GM18520 (cell line): ENCODE measurements at regions not wholly inside any gene's neighbourhood (a gene's known extent, or its start where the extent isn't known, plus 50 kb on each side); places are given as distances from the start of the nearest gene placed in this dataset.

ENCODE experiments used
- ATAC-seq: cut with Tn5 transposase; IDR thresholded peaks from one replicate; pipeline ENCODE4 v1.9.1; 2021; ENCODE audit not compliant: unreplicated experiment

GRCh38 chr1:87760654-87761053, 432.0 kb downstream of the LMO4 start:
- no peak for ATAC-seq

DNA sequence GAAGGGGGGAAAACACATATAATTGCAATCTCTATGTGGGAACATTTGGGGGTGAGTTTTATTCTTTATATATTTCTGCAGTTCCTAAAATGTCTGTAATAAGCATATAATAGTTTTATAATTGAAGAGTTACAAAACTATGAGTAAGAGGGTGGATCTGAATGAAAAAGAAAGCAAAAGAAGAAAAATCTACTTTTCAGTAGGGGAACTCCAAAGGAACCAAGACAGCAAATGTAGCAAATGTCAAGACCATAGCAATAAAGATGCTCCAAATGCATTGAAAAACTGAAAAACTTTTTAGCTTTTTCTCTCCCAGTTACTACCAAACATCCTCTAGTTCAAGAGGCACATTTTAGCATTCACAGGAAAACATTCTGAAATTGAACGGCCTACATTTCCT, 434.8 kb downstream of the LMO4 start:
- ATAC-seq, result no peak

- no peak for ATAC-seq
Measured at GRCh38 chr1:87765057-87765680, 436.5 kb downstream of the LMO4 start.

GRCh38 chr1:87765681-87766070, 437.0 kb downstream of the LMO4 start:
- no peak for ATAC-seq

- ATAC-seq, result no peak
Measured at GRCh38 chr1:87766737-87767136, 438.1 kb downstream of the LMO4 start.

- ATAC-seq, result no peak
Measured at GRCh38 chr1:87778896-87779295, 450.2 kb downstream of the LMO4 start.

DNA sequence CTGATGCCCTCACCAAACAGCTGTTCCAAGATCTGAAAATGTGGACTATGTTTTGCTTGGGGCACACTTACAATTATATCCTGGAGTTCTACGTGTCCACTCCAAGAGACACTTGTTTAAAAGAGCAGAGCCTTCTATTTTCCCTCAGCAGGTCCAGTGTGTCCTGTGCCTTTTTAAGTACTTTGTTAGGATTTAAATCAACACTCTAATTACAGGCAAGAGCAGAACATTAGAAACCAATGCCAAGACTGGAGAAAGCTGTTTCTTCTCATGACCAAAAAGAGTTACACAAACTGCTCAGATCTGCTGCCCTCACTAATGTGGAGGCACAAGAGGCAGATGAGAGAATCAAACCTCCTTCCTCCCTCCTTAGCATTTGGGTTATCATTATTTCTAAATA, 452.9 kb downstream of the LMO4 start:
- no peak for ATAC-seq

GRCh38 chr1:87783315-87783714, 454.6 kb downstream of the LMO4 start:
- no peak for ATAC-seq

GRCh38 chr1:87785386-87785785, 456.7 kb downstream of the LMO4 start:
- ATAC-seq, result no peak

- ATAC-seq, result no peak
Measured at GRCh38 chr1:87786229-87786628, 457.5 kb downstream of the LMO4 start.

DNA sequence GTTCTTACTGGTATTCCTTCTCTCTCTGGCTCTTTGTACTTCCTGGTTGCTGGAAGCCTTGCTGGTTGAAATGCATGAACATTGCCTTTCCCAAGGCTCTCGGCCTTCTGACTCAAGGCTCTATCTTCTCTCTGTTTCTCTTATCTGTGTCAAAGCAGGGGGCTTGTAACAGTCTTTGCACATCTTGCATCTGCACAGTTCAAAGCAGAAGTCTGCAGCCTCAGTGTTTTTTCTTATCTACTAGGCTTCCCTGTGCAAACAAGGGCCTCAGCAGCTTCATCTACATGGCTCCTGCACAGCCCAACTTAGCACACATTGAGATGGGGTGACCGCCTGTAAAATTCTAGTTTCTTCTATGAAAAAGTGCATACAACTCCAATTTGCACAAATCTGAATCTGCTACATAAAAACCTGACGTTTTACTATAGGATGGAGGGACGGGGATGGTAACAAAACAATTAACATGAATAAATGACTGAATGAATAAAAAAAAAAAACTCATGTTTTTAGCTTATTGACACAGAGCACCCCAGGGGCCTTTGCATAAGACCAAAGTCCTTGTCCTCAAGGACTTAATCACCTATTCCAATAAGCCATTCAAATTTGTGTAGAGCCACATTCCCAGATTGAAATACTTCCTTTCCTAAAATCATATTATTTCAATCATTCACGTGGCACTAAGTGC, 458.3 kb downstream of the LMO4 start:
- no peak for ATAC-seq

DNA sequence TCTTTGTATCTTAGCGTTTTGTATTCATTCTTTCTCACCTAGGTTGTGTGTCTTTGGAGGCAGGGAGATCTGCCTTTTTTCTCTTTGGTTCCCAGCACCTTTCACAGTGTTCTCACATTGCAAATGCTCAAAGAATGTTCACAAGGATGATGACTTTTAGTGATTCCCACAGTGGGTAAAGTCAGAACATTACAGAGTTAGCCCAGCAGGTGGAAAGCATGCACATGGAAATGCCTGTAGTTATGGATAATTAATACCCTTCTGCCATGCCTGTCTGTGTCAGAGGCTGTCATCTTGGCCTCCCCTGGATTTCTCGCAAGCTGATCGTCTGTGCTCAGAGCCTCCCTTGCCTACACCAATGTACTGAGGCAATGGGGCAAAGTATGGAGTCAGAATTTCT, 458.9 kb downstream of the LMO4 start:
- no peak for ATAC-seq

GRCh38 chr1:87790756-87791155, 462.1 kb downstream of the LMO4 start:
- no peak for ATAC-seq

DNA sequence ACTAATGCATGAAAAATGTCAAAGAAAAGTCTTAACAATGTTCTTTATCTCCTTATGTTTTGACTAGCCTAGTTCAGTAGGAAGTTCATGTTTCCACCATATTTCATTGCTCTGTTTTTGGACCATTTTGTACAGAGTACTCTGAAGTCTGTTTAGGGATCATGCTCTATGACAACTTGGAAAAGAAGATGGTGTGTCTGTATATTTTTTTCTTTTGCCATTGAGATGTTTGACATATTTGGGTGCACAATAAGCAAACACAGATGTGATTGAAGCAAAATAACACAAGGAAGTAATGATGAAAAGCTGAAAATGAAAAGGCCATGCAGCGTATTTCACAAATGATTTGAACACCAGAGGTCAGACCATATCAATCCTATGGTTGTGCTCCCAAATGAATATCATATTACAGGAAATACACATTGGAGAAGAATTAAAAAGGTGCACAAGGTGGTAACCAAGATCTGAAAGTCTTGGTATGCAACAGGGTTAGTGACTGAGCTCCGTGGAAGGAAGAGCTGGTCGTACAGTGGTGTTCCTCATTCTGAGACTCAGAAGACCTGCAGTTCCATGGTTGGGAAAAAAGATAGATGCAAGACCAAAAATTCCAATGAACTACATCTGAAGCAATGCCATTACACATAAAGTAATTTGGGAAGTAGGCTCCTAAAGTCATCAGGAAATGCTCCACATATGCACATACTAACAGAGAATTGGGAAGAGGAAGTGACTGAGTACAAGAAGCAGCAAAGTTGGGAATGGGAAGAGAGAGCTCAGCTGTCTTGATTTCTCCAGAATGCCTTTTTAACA, 463.5 kb downstream of the LMO4 start:
- ATAC-seq, result no peak

DNA sequence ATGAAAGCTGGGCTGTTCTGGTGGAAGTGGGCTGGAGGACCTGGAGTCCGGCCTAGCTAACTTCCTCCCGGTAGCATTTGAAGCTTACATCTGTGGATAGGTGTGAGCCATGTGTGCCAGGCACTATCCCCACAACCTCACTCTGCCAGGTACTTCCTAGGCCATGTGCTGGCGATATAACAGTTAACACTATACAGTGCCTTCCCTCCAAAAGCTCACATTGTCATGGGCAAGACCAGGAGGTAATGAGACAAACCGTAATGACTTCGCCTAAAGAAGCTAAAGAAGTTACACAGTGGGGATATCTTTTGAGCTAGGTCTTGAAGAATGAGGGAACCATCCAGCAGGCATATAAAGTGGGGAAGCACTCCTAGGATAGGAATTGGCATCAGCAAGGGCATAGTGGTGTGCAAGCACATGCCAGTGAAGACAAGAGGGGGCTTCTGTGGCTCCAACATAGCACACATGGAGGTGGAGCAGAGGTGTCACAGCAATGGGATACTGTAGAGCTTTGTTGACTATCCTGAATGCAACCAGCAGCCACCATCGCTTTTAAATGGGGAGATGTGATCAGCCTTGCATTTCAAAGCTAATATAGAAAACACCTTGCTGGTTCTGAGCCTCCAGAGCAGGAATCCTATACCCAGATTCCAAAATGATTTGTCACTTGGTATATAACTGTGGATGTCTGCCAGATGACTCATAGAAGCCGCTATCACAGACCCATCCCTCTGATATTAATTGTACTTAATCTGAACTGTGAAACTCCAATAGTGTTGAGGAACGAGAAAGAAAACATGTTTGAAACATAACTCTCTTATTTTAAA, 466.3 kb downstream of the LMO4 start:
- ATAC-seq, result no peak

DNA sequence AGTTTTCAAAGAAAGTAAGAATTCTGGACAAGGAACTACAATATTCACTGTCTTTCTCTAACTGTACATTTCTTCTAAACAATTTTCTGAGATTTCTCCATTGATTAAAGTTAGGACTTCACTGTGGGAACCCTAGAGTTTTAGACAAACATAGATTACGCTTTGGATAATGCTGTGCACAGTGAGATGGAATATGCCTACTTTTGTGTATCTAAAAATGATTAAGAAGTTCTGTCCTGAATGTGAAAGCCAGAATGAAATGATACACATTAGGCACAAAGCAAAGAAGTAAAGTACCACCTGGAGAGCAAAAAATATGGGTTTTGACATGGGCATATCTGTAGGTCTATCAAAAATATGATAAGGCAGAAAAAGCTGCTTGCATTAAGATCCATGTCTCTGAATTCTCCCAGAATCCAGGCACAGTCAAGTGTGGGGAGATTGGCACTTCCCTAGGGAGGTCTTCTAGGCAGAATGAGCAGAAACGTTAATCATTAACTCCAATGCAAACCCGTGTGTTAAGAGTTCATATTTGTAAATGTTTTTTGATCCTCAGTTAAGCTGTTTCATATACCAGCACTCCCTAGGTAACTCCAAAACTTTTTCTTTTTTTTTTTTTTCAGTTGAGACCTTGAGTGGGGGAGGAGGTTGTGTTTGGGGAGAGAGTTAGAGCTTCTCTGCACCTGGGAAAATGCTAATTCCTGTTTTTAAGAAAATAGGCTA, 467.1 kb downstream of the LMO4 start:
- no peak for ATAC-seq

- ATAC-seq, result no peak
Measured at GRCh38 chr1:87796471-87796901, 467.8 kb downstream of the LMO4 start.

- no peak for ATAC-seq
Measured at GRCh38 chr1:87799451-87799850, 470.8 kb downstream of the LMO4 start.

GRCh38 chr1:87800006-87800405, 471.3 kb downstream of the LMO4 start:
- no peak for ATAC-seq

DNA sequence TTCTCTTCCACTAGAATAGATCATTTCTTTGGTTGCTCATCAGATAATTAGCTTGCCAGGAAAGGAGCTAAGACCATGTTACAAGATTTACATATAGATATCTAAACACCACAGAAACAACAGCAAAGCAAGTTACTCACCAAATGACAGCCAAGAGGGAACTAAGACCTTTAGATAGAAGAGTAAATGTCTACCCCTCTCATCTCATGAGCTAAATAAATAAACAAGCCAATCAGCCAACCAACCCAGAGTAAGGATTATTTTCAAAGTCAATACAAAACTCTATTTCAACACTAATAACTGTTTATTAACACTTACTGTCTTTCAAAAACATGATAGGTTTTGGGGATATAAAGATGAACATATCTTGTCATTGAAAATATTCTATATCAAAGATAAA, 474.7 kb downstream of the LMO4 start:
- no peak for ATAC-seq

GRCh38 chr1:87804128-87804527, 475.4 kb downstream of the LMO4 start:
- no peak for ATAC-seq
